NOMO-1 treated with dmso at 0.1 percent for 144 hours (cell line): ENCODE measurements at regions not wholly inside any gene's neighbourhood (a gene's known extent, or its start where the extent isn't known, plus 50 kb on each side); places are given as distances from the start of the nearest gene placed in this dataset.
"Not testable (repeated sequence)": the region's sequence is repeated elsewhere in the genome, so short reads cannot be mapped to it uniquely, and the experiment has no call there.

ENCODE experiments used
- DNase-seq: peaks from one replicate; lab custom pipeline; 2025; ENCODE audit not compliant: unreplicated experiment; lab: John Stamatoyannopoulos, UW

DNA sequence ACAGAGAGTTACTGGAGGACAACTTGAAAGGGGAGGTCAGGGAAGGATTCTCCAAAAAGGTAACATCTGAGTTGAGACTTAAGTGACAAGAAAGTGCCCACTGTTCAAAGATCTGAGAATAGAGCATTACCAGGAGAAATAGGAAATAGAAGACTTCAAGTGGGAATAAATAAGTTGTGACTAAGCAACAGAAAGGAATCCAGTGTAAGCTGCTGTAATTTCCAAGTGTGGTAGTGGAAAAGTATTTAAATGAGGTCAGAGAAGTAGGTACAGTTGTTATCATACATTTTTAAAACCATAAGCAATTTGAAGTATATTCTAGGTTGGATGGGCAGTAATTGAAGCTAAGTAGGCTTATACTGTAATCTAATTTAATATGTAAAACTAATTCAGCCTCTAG lies 211.9 kb downstream of the FBXO8 start:
- no peak for DNase-seq

- DNase-seq = no peak
These were observed 213.6 kb downstream of the FBXO8 start for GRCh38 chr4:174069848-174070330.

DNA sequence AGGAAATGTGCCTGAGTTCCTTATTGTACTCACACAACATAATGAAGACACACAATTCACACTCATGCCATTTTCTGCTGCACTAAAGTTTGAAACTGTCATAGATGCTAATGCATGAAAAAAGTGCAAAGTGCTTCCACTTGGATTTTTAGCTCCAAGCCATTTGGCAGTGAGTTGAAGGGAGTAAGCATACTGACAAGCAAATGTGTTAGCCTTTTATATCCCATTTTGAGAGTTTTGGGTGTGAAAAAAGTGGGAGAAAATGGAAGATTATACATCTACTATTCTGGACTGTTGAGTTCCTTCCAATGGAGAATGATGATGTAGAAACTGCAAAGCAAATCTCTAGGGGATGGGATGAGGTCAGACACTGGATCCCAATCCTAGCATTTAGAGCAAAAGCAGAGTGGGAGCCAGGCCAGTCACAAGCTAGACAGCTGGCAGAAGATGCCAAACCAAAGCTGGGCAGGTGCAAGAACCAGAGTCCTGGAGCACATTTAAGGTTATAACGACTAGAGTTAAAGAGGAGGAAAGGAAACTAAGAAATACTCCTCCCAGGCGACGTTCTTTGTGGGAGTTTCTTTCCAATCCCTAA lies 216.8 kb downstream of the FBXO8 start:
- no peak for DNase-seq

DNA sequence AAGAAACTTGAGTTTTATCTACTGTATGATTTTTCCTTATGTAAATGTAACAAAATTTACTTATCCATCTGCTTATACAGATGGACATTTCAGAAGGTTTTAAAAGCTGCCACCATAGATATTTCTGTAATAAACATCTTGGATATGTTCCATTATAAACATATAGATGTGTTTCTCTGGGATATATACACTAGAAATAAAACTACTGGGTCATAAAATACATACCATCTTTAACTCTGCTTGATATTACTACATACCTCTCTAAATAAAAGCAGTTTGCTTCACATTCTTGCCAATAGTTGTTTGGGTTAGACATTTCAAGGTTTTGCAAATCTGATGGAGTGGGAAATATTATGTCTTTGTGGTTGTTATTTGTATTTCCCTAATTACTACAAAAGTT lies 220.6 kb downstream of the FBXO8 start:
- DNase-seq = no peak

DNA sequence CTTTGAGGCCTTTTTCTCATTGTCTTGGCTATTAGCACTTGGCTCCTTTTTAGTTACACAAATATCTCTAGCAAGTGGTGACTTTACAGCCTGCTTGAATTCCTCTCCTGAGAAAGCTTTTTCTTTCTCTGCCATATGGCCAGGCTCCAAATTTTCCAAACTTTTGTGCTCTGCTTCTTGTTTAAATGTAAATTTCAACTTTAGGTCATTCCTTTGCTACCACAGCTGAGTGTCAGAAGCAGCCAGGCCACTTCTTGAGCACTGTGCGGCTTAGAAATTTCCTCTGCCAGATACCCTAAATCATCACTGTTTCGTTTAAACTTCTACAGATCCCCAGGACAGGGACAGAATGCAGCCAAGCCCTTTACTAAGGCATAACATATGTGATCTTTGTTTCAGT lies 222.4 kb downstream of the FBXO8 start:
- DNase-seq = no peak

GRCh38 chr4:174058846-174059245 lies 224.6 kb downstream of the FBXO8 start:
- DNase-seq = no peak

- no peak for DNase-seq
These were observed 226.5 kb downstream of the FBXO8 start for GRCh38 chr4:174056959-174057358.

DNA sequence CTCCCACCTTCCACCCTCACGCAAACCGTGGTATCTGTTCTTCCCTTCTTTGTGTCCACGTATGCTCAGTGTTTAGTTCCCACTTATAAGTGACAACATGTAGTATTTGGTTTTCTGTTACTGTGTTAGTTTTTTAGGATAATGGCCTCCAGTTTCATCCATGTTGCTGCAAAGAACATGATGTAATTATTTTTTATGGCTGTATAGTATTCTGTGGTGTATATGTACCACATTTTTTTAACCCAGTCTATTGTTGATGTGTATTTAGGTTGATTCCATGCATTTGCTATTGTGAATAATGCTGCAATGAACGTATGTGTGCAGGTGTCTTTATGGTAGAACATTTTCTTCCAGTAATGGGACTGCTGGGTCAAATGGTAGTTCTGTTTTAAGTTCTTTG lies 228.1 kb downstream of the FBXO8 start:
- DNase-seq = no peak

GRCh38 chr4:174053895-174054294 lies 229.6 kb downstream of the FBXO8 start:
- no peak for DNase-seq

- no peak for DNase-seq
These were observed 236.1 kb downstream of the FBXO8 start for GRCh38 chr4:174047363-174047762.

- not testable (repeated sequence) for DNase-seq
These were observed 237.6 kb downstream of the FBXO8 start for GRCh38 chr4:174045829-174046228.

- DNase-seq = no peak
These were observed 238.1 kb downstream of the FBXO8 start for GRCh38 chr4:174045381-174045780.

- no peak for DNase-seq
These were observed 241.8 kb downstream of the FBXO8 start for GRCh38 chr4:174041555-174042105.

DNA sequence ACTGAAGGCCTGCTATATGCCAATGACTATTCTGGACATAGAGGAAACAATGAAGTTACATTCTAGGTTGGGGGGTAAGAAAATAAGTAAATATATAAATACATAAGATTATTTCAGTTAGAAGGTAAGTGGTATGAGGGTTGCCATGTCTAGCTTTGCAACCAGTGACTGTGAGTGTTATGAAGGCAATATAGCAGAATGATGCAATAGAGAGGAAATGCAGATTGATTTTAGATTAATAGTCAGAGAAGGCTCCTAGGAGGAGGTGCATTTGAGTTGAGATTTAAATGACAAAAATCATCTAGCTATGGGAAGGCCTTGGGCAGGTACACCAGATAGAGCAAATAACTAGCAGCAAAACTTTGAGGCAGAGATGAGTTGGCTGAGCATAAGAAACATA lies 243.2 kb downstream of the FBXO8 start:
- no peak for DNase-seq

DNA sequence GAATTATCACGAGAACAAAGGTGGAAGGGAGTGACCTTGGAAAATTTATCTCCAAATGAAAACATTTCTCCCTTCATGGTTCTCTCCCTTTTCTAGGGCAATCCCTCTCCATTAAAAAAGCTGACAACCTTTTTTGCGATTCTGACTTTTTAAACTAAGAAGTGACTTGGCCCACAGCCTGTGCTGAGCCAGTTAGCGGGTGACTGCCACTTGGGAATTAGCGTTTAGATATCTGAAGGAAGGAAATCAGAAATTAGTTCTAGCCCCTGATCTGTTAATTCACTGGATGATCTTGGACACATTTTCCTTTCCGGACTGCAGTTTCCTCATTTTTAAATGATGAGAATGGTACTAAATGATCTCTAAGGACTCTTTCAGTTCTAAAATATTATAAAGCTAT lies 245.0 kb downstream of the FBXO8 start:
- no peak for DNase-seq

- no peak for DNase-seq
These were observed 245.8 kb downstream of the FBXO8 start for GRCh38 chr4:174037631-174038030.

GRCh38 chr4:174037049-174037448 lies 246.4 kb downstream of the FBXO8 start:
- no peak for DNase-seq

- DNase-seq = no peak
These were observed 246.9 kb downstream of the FBXO8 start for GRCh38 chr4:174036576-174036975.

GRCh38 chr4:174036111-174036510 lies 247.4 kb downstream of the FBXO8 start:
- no peak for DNase-seq

GRCh38 chr4:174023641-174024040 lies 259.8 kb downstream of the FBXO8 start:
- no peak for DNase-seq

GRCh38 chr4:174018236-174018635 lies 265.2 kb downstream of the FBXO8 start:
- no peak for DNase-seq

GRCh38 chr4:174016251-174016650 lies 267.2 kb downstream of the FBXO8 start:
- DNase-seq = no peak

GRCh38 chr4:174012886-174013259 lies 270.6 kb downstream of the FBXO8 start:
- DNase-seq = no peak
